ENCODE measurements at regions not wholly inside any gene's neighbourhood (a gene's known extent, or its start where the extent isn't known, plus 50 kb on each side); places are given as distances from the start of the nearest gene placed in this dataset.

GRCh38 chr13:90352763-90353162, 994.7 kb upstream of the MIR17HG start:
- H3K4me3 Mint-ChIP-seq, result no peak overlapping the region
- H3K9me3 Mint-ChIP-seq, result peaks cover 6% of the 10 kb centered on the region
- H3K36me3 Mint-ChIP-seq, result no peaks in the 10 kb centered on the region
- H3K4me1 Mint-ChIP-seq, result no peaks in the 10 kb centered on the region
- H3K27me3 Mint-ChIP-seq, result no peaks in the 10 kb centered on the region
- no peak for DNase-seq
- H3K27ac Mint-ChIP-seq, result no peak overlapping the region

GRCh38 chr13:90355162-90355751, 992.2 kb upstream of the MIR17HG start:
- Mint-ChIP-seq H3K4me3 (no peak overlapping the region), H3K9me3 (peaks cover 6% of the 10 kb centered on the region), H3K4me1 (no peaks in the 10 kb centered on the region), H3K27ac (no peak overlapping the region), H3K36me3 (no peaks in the 10 kb centered on the region), H3K27me3 (no peaks in the 10 kb centered on the region)
- no peak for DNase-seq

GRCh38 chr13:90360785-90361184, 986.7 kb upstream of the MIR17HG start:
- Mint-ChIP-seq H3K4me3 (no peak overlapping the region), H3K27ac (no peak overlapping the region), H3K4me1 (no peaks in the 10 kb centered on the region), H3K9me3 (peaks cover 8% of the 10 kb centered on the region), H3K36me3 (no peaks in the 10 kb centered on the region), H3K27me3 (no peaks in the 10 kb centered on the region)
- DNase-seq, result no peak

GRCh38 chr13:90362707-90363106, 984.8 kb upstream of the MIR17HG start:
- no peak for DNase-seq
- no peak overlapping the region for H3K27ac Mint-ChIP-seq
- H3K27me3 Mint-ChIP-seq, result no peaks in the 10 kb centered on the region
- H3K36me3 Mint-ChIP-seq, result no peaks in the 10 kb centered on the region
- H3K4me1 Mint-ChIP-seq, result no peaks in the 10 kb centered on the region
- no peak overlapping the region for H3K4me3 Mint-ChIP-seq
- peaks cover 8% of the 10 kb centered on the region for H3K9me3 Mint-ChIP-seq

GRCh38 chr13:90365130-90365529, 982.4 kb upstream of the MIR17HG start:
- H3K9me3 Mint-ChIP-seq, result peaks cover 5% of the 10 kb centered on the region
- no peak for DNase-seq
- H3K27ac Mint-ChIP-seq, result no peak overlapping the region
- H3K36me3 Mint-ChIP-seq, result no peaks in the 10 kb centered on the region
- no peaks in the 10 kb centered on the region for H3K27me3 Mint-ChIP-seq
- no peaks in the 10 kb centered on the region for H3K4me1 Mint-ChIP-seq
- H3K4me3 Mint-ChIP-seq, result no peak overlapping the region

GRCh38 chr13:90374168-90374567, 973.3 kb upstream of the MIR17HG start:
- Mint-ChIP-seq H3K9me3 (peaks cover 2% of the 10 kb centered on the region), H3K36me3 (no peaks in the 10 kb centered on the region), H3K4me1 (no peaks in the 10 kb centered on the region), H3K4me3 (no peak overlapping the region), H3K27me3 (no peaks in the 10 kb centered on the region), H3K27ac (no peak overlapping the region)
- no peak for DNase-seq

- H3K4me1 Mint-ChIP-seq, result no peaks in the 10 kb centered on the region
- peaks cover 3% of the 10 kb centered on the region for H3K9me3 Mint-ChIP-seq
- DNase-seq, result no peak
- no peaks in the 10 kb centered on the region for H3K36me3 Mint-ChIP-seq
- H3K27ac Mint-ChIP-seq, result no peak overlapping the region
- H3K4me3 Mint-ChIP-seq, result no peak overlapping the region
- H3K27me3 Mint-ChIP-seq, result no peaks in the 10 kb centered on the region
Observed at GRCh38 chr13:90375851-90376250, 971.6 kb upstream of the MIR17HG start.

- no peak for DNase-seq
- peaks cover 3% of the 10 kb centered on the region for H3K9me3 Mint-ChIP-seq
- H3K27me3 Mint-ChIP-seq, result no peaks in the 10 kb centered on the region
- no peaks in the 10 kb centered on the region for H3K36me3 Mint-ChIP-seq
- no peak overlapping the region for H3K4me3 Mint-ChIP-seq
- no peak overlapping the region for H3K27ac Mint-ChIP-seq
- H3K4me1 Mint-ChIP-seq, result no peaks in the 10 kb centered on the region
Observed at GRCh38 chr13:90382425-90382824, 965.1 kb upstream of the MIR17HG start.

- DNase-seq, result no peak
- Mint-ChIP-seq H3K27me3 (no peaks in the 10 kb centered on the region), H3K9me3 (peaks cover 8% of the 10 kb centered on the region), H3K4me1 (no peaks in the 10 kb centered on the region), H3K4me3 (no peak overlapping the region), H3K27ac (no peak overlapping the region), H3K36me3 (no peaks in the 10 kb centered on the region)
Observed at GRCh38 chr13:90385781-90386489, 961.6 kb upstream of the MIR17HG start.

- Mint-ChIP-seq H3K27ac (no peak overlapping the region), H3K4me1 (no peaks in the 10 kb centered on the region), H3K9me3 (peaks cover 10% of the 10 kb centered on the region), H3K36me3 (no peaks in the 10 kb centered on the region), H3K27me3 (no peaks in the 10 kb centered on the region), H3K4me3 (no peak overlapping the region)
- DNase-seq, result no peak
Observed at GRCh38 chr13:90388887-90389452, 958.5 kb upstream of the MIR17HG start.

- H3K4me1 Mint-ChIP-seq, result no peaks in the 10 kb centered on the region
- H3K36me3 Mint-ChIP-seq, result no peaks in the 10 kb centered on the region
- H3K27ac Mint-ChIP-seq, result no peak overlapping the region
- H3K27me3 Mint-ChIP-seq, result no peaks in the 10 kb centered on the region
- DNase-seq, result no peak
- peaks cover 10% of the 10 kb centered on the region for H3K9me3 Mint-ChIP-seq
- H3K4me3 Mint-ChIP-seq, result no peak overlapping the region
Observed at GRCh38 chr13:90389537-90389936, 958.0 kb upstream of the MIR17HG start.

- Mint-ChIP-seq H3K36me3 (no peaks in the 10 kb centered on the region), H3K27me3 (no peaks in the 10 kb centered on the region), H3K27ac (no peak overlapping the region), H3K9me3 (peaks cover 10% of the 10 kb centered on the region), H3K4me3 (no peak overlapping the region), H3K4me1 (no peaks in the 10 kb centered on the region)
- DNase-seq, result no peak
Observed at GRCh38 chr13:90393408-90393807, 954.1 kb upstream of the MIR17HG start.

- no peaks in the 10 kb centered on the region for H3K4me1 Mint-ChIP-seq
- peaks cover 8% of the 10 kb centered on the region for H3K9me3 Mint-ChIP-seq
- no peaks in the 10 kb centered on the region for H3K36me3 Mint-ChIP-seq
- no peak overlapping the region for H3K4me3 Mint-ChIP-seq
- DNase-seq, result no peak
- H3K27me3 Mint-ChIP-seq, result no peaks in the 10 kb centered on the region
- H3K27ac Mint-ChIP-seq, result no peak overlapping the region
Observed at GRCh38 chr13:90395348-90395747, 952.1 kb upstream of the MIR17HG start.

GRCh38 chr13:90395846-90396245, 951.6 kb upstream of the MIR17HG start:
- H3K4me3 Mint-ChIP-seq, result no peak overlapping the region
- no peak overlapping the region for H3K27ac Mint-ChIP-seq
- H3K9me3 Mint-ChIP-seq, result peaks cover 8% of the 10 kb centered on the region
- no peak for DNase-seq
- H3K27me3 Mint-ChIP-seq, result no peaks in the 10 kb centered on the region
- H3K4me1 Mint-ChIP-seq, result no peaks in the 10 kb centered on the region
- H3K36me3 Mint-ChIP-seq, result no peaks in the 10 kb centered on the region

- H3K27me3 Mint-ChIP-seq, result no peaks in the 10 kb centered on the region
- DNase-seq, result no peak
- no peaks in the 10 kb centered on the region for H3K36me3 Mint-ChIP-seq
- no peak overlapping the region for H3K27ac Mint-ChIP-seq
- H3K4me1 Mint-ChIP-seq, result no peaks in the 10 kb centered on the region
- H3K9me3 Mint-ChIP-seq, result peaks cover 4% of the 10 kb centered on the region
- H3K4me3 Mint-ChIP-seq, result no peak overlapping the region
Observed at GRCh38 chr13:90396266-90396665, 951.2 kb upstream of the MIR17HG start.

GRCh38 chr13:90397503-90397902, 950.0 kb upstream of the MIR17HG start:
- no peak for DNase-seq
- no peak overlapping the region for H3K4me3 Mint-ChIP-seq
- peaks cover 9% of the 10 kb centered on the region for H3K9me3 Mint-ChIP-seq
- no peaks in the 10 kb centered on the region for H3K4me1 Mint-ChIP-seq
- no peak overlapping the region for H3K27ac Mint-ChIP-seq
- H3K27me3 Mint-ChIP-seq, result no peaks in the 10 kb centered on the region
- H3K36me3 Mint-ChIP-seq, result no peaks in the 10 kb centered on the region

Data from activated naive CD8-positive, alpha-beta T cell treated with anti-CD3 and anti-CD28 coated beads for 36 hours (primary cell).